ENCODE measurements at regions not wholly inside any gene's neighbourhood (a gene's known extent, or its start where the extent isn't known, plus 50 kb on each side); places are given as distances from the start of the nearest gene placed in this dataset.

GRCh38 chr6:41440958-41441357, 105.2 kb upstream of the FOXP4 start:
- no peak for DNase-seq
- Histone ChIP-seq H3K27ac (ENCODE audit: insufficient read length, low read depth, low read length) (no peak overlapping the region), H3K23me2 (ENCODE audit: insufficient read length, low read depth, low read length, poor library complexity, severe bottlenecking) (no peaks in the 10 kb centered on the region), H2BK15ac (ENCODE audit: low read depth, low read length) (no peak overlapping the region), H2BK20ac (ENCODE audit: low read depth, low read length, poor library complexity, severe bottlenecking) (no peak overlapping the region), H3K18ac (ENCODE audit: insufficient read length, low read depth, low read length) (no peak overlapping the region), H3K56ac (ENCODE audit: insufficient read length, low read depth, low read length) (no peak overlapping the region), H2AFZ (ENCODE audit: low read length) (no peak overlapping the region), H4K5ac (ENCODE audit: insufficient read length, low read depth, low read length) (no peak overlapping the region), H4K91ac (ENCODE audit: insufficient read length, low read depth, low read length) (no peak overlapping the region), H3K23ac (ENCODE audit: insufficient read length, low read depth, low read length) (no peak overlapping the region), H3K4me2 (ENCODE audit: insufficient read depth, insufficient read length, low read length) (no peak overlapping the region), H2BK12ac (ENCODE audit: insufficient read length, low read depth, low read length) (no peak overlapping the region), H3K79me1 (ENCODE audit: insufficient read depth, low read depth, low read length, poor library complexity, severe bottlenecking) (no peaks in the 10 kb centered on the region), H3K4me1 (ENCODE audit: insufficient read depth, low read length) (peaks cover 5% of the 10 kb centered on the region; the same call in 1 of the 2 replicates), H2BK5ac (ENCODE audit: insufficient read length, low read length) (no peak overlapping the region), H4K8ac (replicated peaks; ENCODE audit: insufficient read length, low read depth, low read length) (no peak overlapping the region), H4K20me1 (ENCODE audit: control insufficient read depth, insufficient read depth, insufficient read length) (no peaks in the 10 kb centered on the region), H3K27me3 (ENCODE audit: insufficient read depth, low read length) (peaks cover 4% of the 10 kb centered on the region; the same call in 1 of the 2 replicates), H3K9me3 (ENCODE audit: control insufficient read depth, low read depth, low read length) (no peaks in the 10 kb centered on the region), H3K14ac (ENCODE audit: insufficient read depth, low read length) (no peak overlapping the region), H3T11ph (ENCODE audit: low read length) (no peak overlapping the region), H3K79me2 (ENCODE audit: insufficient read depth, low read length) (no peaks in the 10 kb centered on the region), H2BK120ac (ENCODE audit: low read depth, low read length, poor library complexity, severe bottlenecking) (no peak overlapping the region), H2AK5ac (ENCODE audit: insufficient read length, low read length) (no peak overlapping the region), H3K9ac (ENCODE audit: extremely low read depth, insufficient read length, low read length) (no peak overlapping the region), H3K4ac (ENCODE audit: low read depth, low read length) (no peak overlapping the region)
- H3K27me3 Mint-ChIP-seq (ENCODE audit: low read depth): peaks cover 71% of the 10 kb centered on the region
- H3K9me3 Mint-ChIP-seq: no peaks in the 10 kb centered on the region
- peaks cover 28 to 44% of the 10 kb centered on the region in 2 experiments for H3K4me1 Mint-ChIP-seq
- no peak overlapping the region for H3K27ac Mint-ChIP-seq
- WGBS (ENCODE audit: extremely low coverage, insufficient read length, low lambda C conversion rate): no CpG with 5 or more reads among the region's 6 CpGs
- H3K36me3 Mint-ChIP-seq (ENCODE audit: insufficient read depth in 1 of 3, low read depth in 3 of 3): no peaks in the 10 kb centered on the region
- no peak overlapping the region for H3K4me3 Mint-ChIP-seq
- TF ChIP-seq CTCF (conservative IDR thresholded peaks at IDR 0.05): no peak
